Epithelial cell of proximal tubule (primary cell): ENCODE measurements at regions not wholly inside any gene's neighbourhood (a gene's known extent, or its start where the extent isn't known, plus 50 kb on each side); places are given as distances from the start of the nearest gene placed in this dataset.

Experiments used
- DNase-seq: peaks from one replicate; pipeline ENCODE4 v3.0.0-alpha.2; 2011; ENCODE audit warnings: low read depth
- H3K4me3 ChIP-seq: 2 replicates; pipeline ENCODE4 v1.5.1; 2011; ENCODE audit warnings: low read depth, mild to moderate bottlenecking, low read length
- CTCF ChIP-seq: conservative IDR thresholded peaks from 2 replicates; pipeline ENCODE4 v1.5.1; 2012; ENCODE audit warnings: low read depth, mild to moderate bottlenecking, low read length

- TF ChIP-seq CTCF: no peak
- H3K4me3 ChIP-seq: no peak overlapping the region
- no peak for DNase-seq
Observed at GRCh38 chr14:82520765-82521164, 987.1 kb upstream of the SEL1L start.

GRCh38 chr14:82521191-82521590, 987.5 kb upstream of the SEL1L start:
- H3K4me3 ChIP-seq: no peak overlapping the region
- DNase-seq: no peak
- TF ChIP-seq CTCF: no peak

- no peak for TF ChIP-seq CTCF
- no peak for DNase-seq
Observed at GRCh38 chr14:82528016-82528415, 994.4 kb upstream of the SEL1L start.

GRCh38 chr14:82533351-82533750, 999.7 kb upstream of the SEL1L start:
- no peak for DNase-seq
- TF ChIP-seq CTCF: no peak

More at GRCh38 chr14:82528016-82528415, 994.4 kb upstream of the SEL1L start:
- H3K4me3 ChIP-seq: no peak overlapping the region

GRCh38 chr14:82536566-82536965, 1002.9 kb upstream of the SEL1L start:
- DNase-seq: no peak
- no peak for TF ChIP-seq CTCF
- no peak overlapping the region for H3K4me3 ChIP-seq

More at GRCh38 chr14:82533351-82533750, 999.7 kb upstream of the SEL1L start:
- H3K4me3 ChIP-seq: no peak overlapping the region

- no peak for TF ChIP-seq CTCF
- no peak overlapping the region for H3K4me3 ChIP-seq
- DNase-seq: no peak
Observed at GRCh38 chr14:82537831-82538230, 1004.2 kb upstream of the SEL1L start.

- no peak for TF ChIP-seq CTCF
- no peak for DNase-seq
Observed at GRCh38 chr14:82546401-82546800, 1012.7 kb upstream of the SEL1L start.

More at GRCh38 chr14:82546401-82546800, 1012.7 kb upstream of the SEL1L start:
- no peak overlapping the region for H3K4me3 ChIP-seq
